ENCODE measurements at regions not wholly inside any gene's neighbourhood (a gene's known extent, or its start where the extent isn't known, plus 50 kb on each side); places are given as distances from the start of the nearest gene placed in this dataset.

- no peak overlapping the region for H3K4me3 ChIP-seq (ENCODE audit: extremely low read depth in 1 of 4, insufficient read depth in 2 of 4, low read depth in 3 of 4, low read length in 4 of 4)
- 88% methylated on average over 2 of the region's 2 CpGs; no CpG with 5 or more reads in 1 of the 2 experiments for WGBS, 2 experiments (ENCODE audit: extremely low coverage in 1 of 2, insufficient coverage in 1 of 2, insufficient read length in 1 of 2, insufficient replicate concordance in 2 of 2, low coverage in 1 of 2, low lambda C conversion rate in 2 of 2, missing lambda C conversion rate in 1 of 2)
These were observed 62.2 kb upstream of the PRKG1 start for GRCh38 chr10:51012073-51012472.

More at GRCh38 chr10:51012073-51012472, 62.2 kb upstream of the PRKG1 start:
- Histone ChIP-seq H2BK12ac (ENCODE audit: low read depth, low read length) (no peak overlapping the region), H2BK5ac (ENCODE audit: low read depth, low read length) (no peak overlapping the region), H2BK15ac (ENCODE audit: low read length) (no peak overlapping the region), H3K23ac (ENCODE audit: insufficient read length) (no peak overlapping the region), H2BK20ac (ENCODE audit: low read length) (no peak overlapping the region), H3K9ac (replicated peaks in 1 of 4; ENCODE audit: extremely low read depth in 1 of 4, low read depth in 3 of 4, low read length in 3 of 4) (no peak overlapping the region), H3K4me1 (replicated peaks in 1 of 4; ENCODE audit: control insufficient read depth in 3 of 4, insufficient read depth in 4 of 4, low read length in 3 of 4) (no peaks in the 10 kb centered on the region), H3K14ac (ENCODE audit: insufficient read length) (no peak overlapping the region), H2AFZ (ENCODE audit: low read length) (no peak overlapping the region), H3K79me1 (ENCODE audit: low read depth, low read length) (no peaks in the 10 kb centered on the region), H4K8ac (ENCODE audit: extremely low read depth, insufficient read depth, low read length) (no peak overlapping the region), H3K4me2 (ENCODE audit: insufficient read depth in 1 of 2, low read depth in 2 of 2, low read length in 2 of 2) (no peak overlapping the region), H3K9me3 (ENCODE audit: insufficient read depth in 2 of 2, low read depth in 1 of 2, low read length in 1 of 2) (no peaks in the 10 kb centered on the region), H3K27me3 (replicated peaks in 1 of 4; ENCODE audit: control insufficient read depth in 3 of 4, extremely low read depth in 1 of 4, insufficient read depth in 3 of 4, low read length in 3 of 4) (no peaks in the 10 kb centered on the region), H3K23me2 (ENCODE audit: low read depth, low read length) (no peaks in the 10 kb centered on the region), H3K36me3 (ENCODE audit: control insufficient read depth in 2 of 4, insufficient read depth in 4 of 4, low read length in 3 of 4) (no peaks in the 10 kb centered on the region), H4K5ac (ENCODE audit: insufficient read length, low read depth, low read length) (no peak overlapping the region), H2AK5ac (ENCODE audit: low read depth, low read length) (no peak overlapping the region), H3K79me2 (ENCODE audit: control insufficient read depth in 1 of 2, insufficient read depth in 2 of 2, low read length in 2 of 2) (no peaks in the 10 kb centered on the region), H2BK120ac (replicated peaks; ENCODE audit: low read depth, low read length) (no peak overlapping the region), H4K20me1 (replicated peaks in 1 of 2; ENCODE audit: control insufficient read depth in 1 of 2, insufficient read depth in 2 of 2, low read length in 2 of 2) (no peaks in the 10 kb centered on the region), H4K91ac (replicated peaks; ENCODE audit: insufficient read length, low read length) (no peak overlapping the region), H3K27ac (ENCODE audit: low read depth, low read length) (no peak overlapping the region), H3K18ac (ENCODE audit: extremely low read depth, low read length) (no peak overlapping the region), H3K4ac (replicated peaks; ENCODE audit: insufficient read length, low read depth, low read length) (no peak overlapping the region), H3K56ac (replicated peaks; ENCODE audit: insufficient read length, low read depth, low read length) (no peak overlapping the region)
- ChIA-PET CTCF (ENCODE audit: partially characterized antibody) (interaction anchor here (0.6 to 2.7 kb wide), 5 partner anchors 10 to 410 kb away, joined by 3 to 6 read pairs (median 4); no protein-coding TSS in a partner anchor), POLR2A (ENCODE audit: partially characterized antibody) (no interaction called here)
- DNase-seq (ENCODE audit: low read depth in 1 of 2, low spot score in 2 of 2): no peak
- no peak for FAIRE-seq
- no peak for TF ChIP-seq BCL11A (IDR thresholded peaks at IDR 0.05; ENCODE audit: low read depth in 2 of 2, low read length in 2 of 2)
- no peak for TF ChIP-seq KDM1A (IDR thresholded peaks at IDR 0.05; ENCODE audit: borderline replicate concordance, low read length)
- no peak for TF ChIP-seq KDM5A (IDR thresholded peaks at IDR 0.05; ENCODE audit: low read length)
- no peak for TF ChIP-seq SAP30 (IDR thresholded peaks at IDR 0.05; ENCODE audit: insufficient read depth, insufficient replicate concordance, low read length)
- TF ChIP-seq CBX5 (IDR thresholded peaks at IDR 0.05; ENCODE audit: low read depth, low read length): no peak
- no peak for TF ChIP-seq TAF1 (IDR thresholded peaks at IDR 0.05; ENCODE audit: low read depth, low read length)
- no peak for TF ChIP-seq ASH2L (IDR thresholded peaks at IDR 0.05; ENCODE audit: low read length)

All from H1 (cell line).